T-helper 17 cell (primary cell): ENCODE measurements at regions not wholly inside any gene's neighbourhood (a gene's known extent, or its start where the extent isn't known, plus 50 kb on each side); places are given as distances from the start of the nearest gene placed in this dataset.
"Not testable (repeated sequence)": the region's sequence is repeated elsewhere in the genome, so short reads cannot be mapped to it uniquely, and the experiment has no call there.

Experiments
- ATAC-seq: fragments of 150-1000 bp; cut with Tn5 transposase; 2 replicates; pipeline ENCODE4 v1.10.0; 2021; ENCODE audit warnings: mild to moderate bottlenecking, moderate library complexity
- DNase-seq, 3 donors: peaks; one replicate each; pipeline versions ENCODE4 v3.0.0 to v3.0.0-alpha.2; 2020 to 2021
- H3K9me3 ChIP-seq: one replicate; pipeline ENCODE4 v1.7.0; 2013; ENCODE audit warnings: low read length, mild to moderate bottlenecking; ENCODE audit not compliant: control insufficient read depth, poor library complexity, severe bottlenecking
- H3K27ac Mint-ChIP-seq: one replicate; pipeline ENCODE4 v1.8.0; 2022; ENCODE audit warnings: mild to moderate bottlenecking, moderate library complexity, mixed read lengths
- H3K27me3 Mint-ChIP-seq: one replicate; pipeline ENCODE4 v1.8.0; 2022; ENCODE audit warnings: mixed read lengths
- H3K36me3 Mint-ChIP-seq: one replicate; pipeline ENCODE4 v1.8.0; 2022; ENCODE audit warnings: low read depth, mixed read lengths
- H3K4me1 Mint-ChIP-seq: one replicate; pipeline ENCODE4 v1.8.0; 2022; ENCODE audit warnings: mild to moderate bottlenecking, mixed read lengths
- H3K4me3 Mint-ChIP-seq: one replicate; pipeline ENCODE4 v1.8.0; 2022; ENCODE audit warnings: mild to moderate bottlenecking, moderate library complexity, mixed read lengths

DNA sequence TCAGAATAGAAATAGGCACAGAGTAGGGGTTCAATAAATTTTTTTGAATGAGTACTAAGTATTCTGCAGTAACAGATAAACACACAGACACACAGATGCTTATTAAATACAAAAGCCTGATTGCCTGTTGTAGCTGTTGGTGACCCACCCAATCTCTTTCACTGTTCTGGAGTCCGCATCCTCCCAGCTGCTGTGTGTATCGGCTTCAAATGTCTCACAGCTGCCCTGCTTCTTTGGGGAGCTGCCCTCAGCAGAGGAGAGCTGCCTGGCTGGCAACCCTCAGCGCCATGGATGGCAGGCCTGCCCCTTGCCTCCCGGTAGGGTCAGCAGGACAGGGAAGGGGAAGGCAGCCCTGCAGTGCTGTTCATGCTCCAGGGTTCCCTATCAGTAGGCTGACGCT is 50.5 kb upstream of the PRNP start:
- H3K4me1 Mint-ChIP-seq = peaks cover 6% of the 10 kb centered on the region
- H3K27me3 Mint-ChIP-seq = peaks cover 8% of the 10 kb centered on the region
- no peaks in the 10 kb centered on the region for H3K36me3 Mint-ChIP-seq
- H3K27ac Mint-ChIP-seq = no peak overlapping the region
- ATAC-seq (no peak), DNase-seq (no peak)
- H3K4me3 Mint-ChIP-seq = no peak overlapping the region
- H3K9me3 ChIP-seq = no peaks in the 10 kb centered on the region

DNA sequence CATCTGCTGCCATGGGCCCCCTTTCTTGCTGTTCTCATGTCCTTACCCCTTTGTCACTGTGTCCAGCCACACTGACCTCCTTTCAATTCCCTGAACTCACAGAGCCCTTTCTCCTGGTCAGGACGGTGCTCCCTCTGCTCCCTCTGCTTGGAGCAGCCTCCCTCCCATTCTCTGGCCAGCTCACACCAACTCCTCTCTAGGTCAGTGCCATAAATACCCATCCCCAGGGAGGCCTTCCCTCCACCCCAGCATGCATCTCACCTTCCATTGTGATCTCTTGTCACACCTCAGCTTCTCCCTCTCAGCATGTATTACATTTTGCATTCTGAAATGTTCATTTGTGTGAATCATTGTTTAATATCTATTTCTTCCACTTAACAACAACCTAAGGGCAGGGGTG is 50.9 kb upstream of the PRNP start:
- Mint-ChIP-seq H3K36me3 (no peaks in the 10 kb centered on the region), H3K27ac (no peak overlapping the region), H3K4me3 (no peak overlapping the region), H3K27me3 (peaks cover 8% of the 10 kb centered on the region), H3K4me1 (peaks cover 6% of the 10 kb centered on the region)
- no peaks in the 10 kb centered on the region for H3K9me3 ChIP-seq
- ATAC-seq (no peak), DNase-seq (no peak)

DNA sequence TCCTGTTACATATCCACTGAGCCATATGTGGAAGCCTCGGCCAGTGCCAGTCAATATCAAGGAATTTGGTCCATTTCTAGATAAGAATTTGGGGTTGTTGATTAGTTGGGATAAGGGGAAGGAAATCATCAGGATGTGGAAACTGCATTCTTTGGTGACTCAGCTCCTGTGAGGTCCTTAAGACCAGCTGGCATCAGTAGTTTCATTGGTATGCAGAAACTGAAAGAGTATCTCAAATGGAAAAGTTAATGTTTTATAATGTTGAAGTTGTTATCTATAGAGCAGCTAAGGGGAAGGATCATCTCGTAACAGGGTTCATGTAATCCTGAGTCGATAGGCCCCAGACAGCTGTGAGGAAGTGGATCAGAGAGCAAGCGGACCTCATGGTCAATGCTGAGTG is 52.5 kb upstream of the PRNP start:
- no peak for ATAC-seq
- H3K27me3 Mint-ChIP-seq = peaks cover 8% of the 10 kb centered on the region
- no peaks in the 10 kb centered on the region for H3K36me3 Mint-ChIP-seq

DNA sequence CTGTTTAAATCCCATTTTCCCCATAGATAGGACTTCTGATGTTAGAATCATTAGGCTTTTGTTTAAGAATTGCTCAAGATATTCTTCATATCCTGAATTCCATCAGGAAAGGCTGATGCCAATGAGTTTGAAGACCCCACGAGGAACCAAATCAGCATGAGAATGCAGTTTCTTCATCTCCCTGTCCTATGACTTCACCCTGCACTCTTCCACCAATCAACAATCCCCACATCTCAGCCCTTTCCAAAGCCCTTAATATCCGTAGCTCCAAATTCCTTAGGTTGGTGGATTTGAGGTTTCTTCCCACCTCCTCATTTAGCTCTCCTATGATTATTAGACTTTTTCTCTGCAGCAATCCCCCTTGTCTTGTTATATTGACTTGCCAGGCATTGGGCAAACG is 52.9 kb upstream of the PRNP start:
- H3K4me3 Mint-ChIP-seq = no peak overlapping the region
- DNase-seq = no peak
- H3K36me3 Mint-ChIP-seq = no peaks in the 10 kb centered on the region
- no peaks in the 10 kb centered on the region for H3K9me3 ChIP-seq
- peaks cover 8% of the 10 kb centered on the region for H3K27me3 Mint-ChIP-seq
- H3K4me1 Mint-ChIP-seq = peaks cover 3% of the 10 kb centered on the region
- no peak overlapping the region for H3K27ac Mint-ChIP-seq
- no peak for ATAC-seq

More for the DNA sequence above, 52.5 kb upstream of the PRNP start:
- Mint-ChIP-seq H3K4me3 (no peak overlapping the region), H3K4me1 (peaks cover 3% of the 10 kb centered on the region), H3K27ac (no peak overlapping the region)
- no peak for DNase-seq
- no peaks in the 10 kb centered on the region for H3K9me3 ChIP-seq

DNA sequence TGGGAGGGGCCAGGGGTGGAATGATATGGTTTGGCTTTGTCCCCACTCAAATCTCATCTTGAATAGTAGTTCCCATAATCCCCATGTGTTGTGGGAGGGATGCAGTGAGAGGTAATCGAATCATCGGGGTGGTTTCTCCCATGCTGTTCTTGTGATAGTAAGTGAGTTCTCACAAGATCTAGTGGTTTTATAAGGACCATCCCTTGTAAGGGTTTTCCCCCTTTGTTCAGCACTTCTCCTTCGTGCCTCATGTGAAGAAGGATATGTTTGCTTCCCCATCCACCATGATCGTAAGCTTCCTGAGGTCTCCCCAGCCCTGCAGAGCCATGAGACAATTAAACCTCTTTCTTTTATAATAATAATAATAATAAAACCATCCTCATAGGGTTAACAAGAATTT is 53.4 kb upstream of the PRNP start:
- no peaks in the 10 kb centered on the region for H3K36me3 Mint-ChIP-seq
- H3K27me3 Mint-ChIP-seq = peaks cover 7% of the 10 kb centered on the region
- ATAC-seq (no peak), DNase-seq (no peak)
- no peak overlapping the region for H3K27ac Mint-ChIP-seq
- peaks cover 3% of the 10 kb centered on the region for H3K4me1 Mint-ChIP-seq
- no peak overlapping the region for H3K4me3 Mint-ChIP-seq
- no peaks in the 10 kb centered on the region for H3K9me3 ChIP-seq

DNA sequence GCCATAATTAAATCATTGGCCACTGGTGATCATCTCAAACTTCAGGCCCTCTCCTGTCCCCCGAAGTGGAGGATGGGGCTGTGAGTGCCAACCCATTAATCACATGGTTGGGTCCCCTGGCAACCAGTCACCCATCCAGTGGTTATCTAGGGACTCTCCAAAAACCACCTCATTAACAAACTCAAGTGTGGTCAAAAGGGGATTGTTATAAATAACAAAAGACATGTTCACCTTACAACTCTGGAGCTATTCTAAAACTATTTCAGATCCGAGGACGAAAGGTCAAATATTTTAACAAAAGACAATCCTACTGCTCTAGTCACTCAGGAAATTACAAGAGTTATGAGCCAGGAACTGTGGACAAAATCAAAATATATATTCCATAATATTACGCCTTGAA is 60.0 kb upstream of the PRNP start:
- ATAC-seq (no peak), DNase-seq (no peak)
- peaks cover 2% of the 10 kb centered on the region for H3K4me1 Mint-ChIP-seq
- H3K4me3 Mint-ChIP-seq = no peak overlapping the region
- no peaks in the 10 kb centered on the region for H3K9me3 ChIP-seq
- H3K27ac Mint-ChIP-seq = no peak overlapping the region
- H3K36me3 Mint-ChIP-seq = peaks cover 3% of the 10 kb centered on the region
- no peaks in the 10 kb centered on the region for H3K27me3 Mint-ChIP-seq

DNA sequence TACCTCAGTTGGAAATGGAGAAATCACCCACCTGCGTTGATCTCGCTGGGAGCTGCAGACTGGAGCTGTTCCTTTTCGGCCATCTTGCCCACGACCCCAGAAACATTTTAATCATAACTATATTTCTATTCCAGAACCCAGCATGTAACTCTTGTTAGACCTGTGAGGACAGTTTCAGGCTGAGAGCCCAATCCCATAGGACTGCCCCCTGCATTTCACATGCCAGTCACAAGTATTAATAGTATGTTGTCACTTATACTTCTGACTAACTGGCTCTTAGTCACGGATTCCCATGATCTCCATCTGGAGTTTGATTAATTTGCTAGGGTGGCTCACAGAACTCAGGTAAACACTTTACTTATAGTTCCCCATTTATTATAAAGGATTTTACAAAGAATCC is 60.6 kb upstream of the PRNP start:
- ATAC-seq (no peak), DNase-seq (no peak)
- H3K4me3 Mint-ChIP-seq = no peak overlapping the region
- H3K36me3 Mint-ChIP-seq = peaks cover 3% of the 10 kb centered on the region
- H3K27me3 Mint-ChIP-seq = no peaks in the 10 kb centered on the region
- H3K27ac Mint-ChIP-seq = no peak overlapping the region
- peaks cover 2% of the 10 kb centered on the region for H3K4me1 Mint-ChIP-seq
- no peaks in the 10 kb centered on the region for H3K9me3 ChIP-seq

DNA sequence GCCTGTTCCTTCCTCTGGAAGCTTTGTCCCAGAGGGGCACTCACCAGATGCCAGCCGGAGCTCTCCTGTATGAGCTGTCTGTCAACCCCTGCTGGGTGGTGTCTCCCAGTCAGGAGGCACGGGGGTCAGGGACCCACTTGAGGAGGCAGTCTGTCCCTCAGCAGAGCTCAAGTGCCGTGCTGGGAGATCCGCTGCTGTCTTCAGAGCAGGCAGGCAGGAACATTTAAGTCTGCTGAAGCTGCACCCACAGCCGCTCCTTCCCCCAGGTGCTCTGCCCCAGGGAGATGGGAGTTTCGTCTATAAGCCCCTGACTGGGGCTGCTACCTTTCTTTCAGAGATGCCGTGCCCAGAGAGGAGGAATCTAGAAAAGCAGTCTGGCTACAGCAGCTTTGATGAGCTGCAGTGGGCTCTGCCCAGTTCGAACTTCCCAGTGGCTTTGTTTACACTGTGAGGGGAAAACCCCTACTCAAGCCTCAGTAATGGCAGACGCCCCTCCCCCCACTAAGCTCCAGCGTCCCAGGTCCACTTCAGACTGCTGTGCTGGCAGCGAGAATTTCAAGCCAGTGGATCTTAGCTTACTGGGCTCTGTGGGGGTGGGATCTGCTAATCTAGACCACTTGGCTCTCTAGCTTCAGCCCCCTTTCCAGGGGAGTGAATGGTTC is 61.5 kb upstream of the PRNP start:
- DNase-seq, H3K4me3 Mint-ChIP-seq, H3K9me3 ChIP-seq, H3K4me1 Mint-ChIP-seq, H3K27ac Mint-ChIP-seq, H3K36me3 Mint-ChIP-seq, ATAC-seq, H3K27me3 Mint-ChIP-seq: not testable (repeated sequence)

DNA sequence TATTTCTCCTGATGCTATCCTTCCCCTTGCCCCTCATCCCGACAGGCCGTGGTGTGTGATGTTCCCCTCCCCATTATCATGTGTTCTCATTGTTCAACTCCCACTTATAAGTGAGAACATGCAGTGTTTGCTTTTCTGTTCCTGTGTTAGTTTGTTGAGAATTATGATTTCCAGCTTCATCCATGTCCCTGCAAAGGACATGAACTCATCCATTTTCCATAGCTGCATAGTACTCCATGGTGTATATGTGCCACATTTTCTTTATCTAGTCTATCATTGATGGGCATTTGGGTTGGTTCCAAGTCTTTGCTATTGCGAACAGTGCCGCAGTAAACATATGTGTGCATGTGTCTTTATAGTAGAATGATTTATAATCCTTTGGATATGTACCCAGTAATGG is 67.1 kb upstream of the PRNP start:
- not testable (repeated sequence) for H3K36me3 Mint-ChIP-seq, H3K27me3 Mint-ChIP-seq, ATAC-seq, H3K27ac Mint-ChIP-seq, H3K4me3 Mint-ChIP-seq, H3K4me1 Mint-ChIP-seq, DNase-seq, H3K9me3 ChIP-seq

DNA sequence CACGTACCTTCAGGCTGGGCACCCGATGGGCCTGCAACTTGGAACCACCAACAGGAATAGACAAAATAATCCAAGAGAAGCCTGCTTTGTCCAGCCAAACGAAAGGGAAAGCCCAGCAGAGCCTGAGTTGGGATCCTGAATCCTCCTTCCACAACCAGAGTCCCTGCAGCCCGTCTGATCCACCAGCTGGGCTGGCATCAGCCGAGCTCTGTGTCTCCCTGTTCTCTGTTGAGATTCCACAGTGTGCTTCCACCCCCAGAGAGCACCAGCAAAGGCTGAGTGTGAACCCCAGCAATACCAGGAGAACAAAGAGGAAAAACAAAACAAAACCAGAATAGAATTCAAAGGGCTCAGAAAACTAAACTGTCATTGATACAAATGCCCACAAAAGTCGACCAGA is 68.8 kb upstream of the PRNP start:
- DNase-seq (no peak), ATAC-seq (no peak)
- no peaks in the 10 kb centered on the region for H3K9me3 ChIP-seq
- no peak overlapping the region for H3K4me3 Mint-ChIP-seq
- H3K27me3 Mint-ChIP-seq = peaks cover 2% of the 10 kb centered on the region
- H3K27ac Mint-ChIP-seq = no peak overlapping the region
- no peaks in the 10 kb centered on the region for H3K36me3 Mint-ChIP-seq
- peaks cover 7% of the 10 kb centered on the region for H3K4me1 Mint-ChIP-seq

DNA sequence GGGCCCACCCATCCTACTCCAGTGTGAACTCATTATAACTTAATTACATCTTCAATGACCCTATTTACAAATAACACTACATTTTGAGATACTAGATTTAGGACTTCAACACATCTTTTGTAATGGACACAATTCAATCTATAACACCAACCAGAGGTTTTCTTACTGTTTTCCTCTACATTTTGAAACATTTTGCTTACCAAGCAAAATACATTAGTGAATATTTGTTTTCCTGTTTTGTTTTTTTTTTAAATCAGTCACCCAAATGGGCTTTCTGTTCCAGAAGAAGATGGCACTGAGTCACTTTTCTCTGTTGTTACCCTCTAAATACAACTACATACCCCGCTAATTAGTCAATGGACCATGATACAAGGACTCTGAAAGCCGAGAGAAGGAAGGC is 69.2 kb upstream of the PRNP start:
- H3K4me1 Mint-ChIP-seq = peaks cover 8% of the 10 kb centered on the region
- no peak overlapping the region for H3K27ac Mint-ChIP-seq
- no peak overlapping the region for H3K4me3 Mint-ChIP-seq
- no peaks in the 10 kb centered on the region for H3K9me3 ChIP-seq
- no peaks in the 10 kb centered on the region for H3K36me3 Mint-ChIP-seq
- H3K27me3 Mint-ChIP-seq = peaks cover 5% of the 10 kb centered on the region
- ATAC-seq = no peak
- no peak for DNase-seq

DNA sequence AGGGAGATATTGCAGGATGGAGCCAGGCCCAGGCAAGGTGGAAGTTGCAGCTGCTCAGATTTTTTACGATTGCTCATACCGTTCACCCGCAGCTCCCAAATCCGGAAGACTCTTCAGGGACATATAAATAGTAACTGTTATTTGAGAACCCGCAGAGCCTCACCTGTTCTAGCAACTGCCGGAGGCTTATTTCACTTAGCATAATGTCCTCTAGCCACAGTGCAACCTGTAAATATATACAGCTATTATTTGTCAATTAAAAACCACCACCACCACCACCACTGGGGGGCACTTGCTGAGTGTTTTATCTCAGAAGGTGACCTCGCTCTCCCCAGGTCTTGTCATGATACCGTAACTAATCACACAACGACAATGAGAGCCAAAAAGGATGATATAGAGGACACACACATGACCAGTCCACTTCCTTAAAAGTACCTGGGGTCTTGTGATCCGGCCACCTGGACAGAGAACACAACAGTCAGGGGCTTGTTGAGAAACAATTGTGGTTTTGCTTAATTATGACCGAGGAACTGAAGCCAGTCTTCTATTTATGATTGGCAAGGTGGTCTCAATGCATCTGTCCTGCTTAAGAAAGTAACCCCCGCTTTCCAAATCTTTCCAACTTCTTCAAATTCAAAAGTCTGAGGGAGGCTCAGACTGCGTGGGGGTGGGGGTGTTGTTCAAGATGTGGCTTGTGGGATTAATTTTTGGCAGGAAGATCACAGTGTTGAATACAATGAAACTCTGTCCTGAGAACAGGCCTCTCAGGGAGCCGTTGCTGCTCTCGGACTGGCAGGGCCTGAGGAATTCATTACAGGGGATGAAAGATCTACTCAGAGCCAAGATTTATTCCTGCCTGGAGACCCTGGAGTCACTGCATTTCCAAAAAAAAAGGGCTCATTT is 72.3 kb upstream of the PRNP start:
- Mint-ChIP-seq H3K36me3 (no peaks in the 10 kb centered on the region), H3K4me3 (peak overlapping the region; percentile 33), H3K27me3 (peaks cover 5% of the 10 kb centered on the region), H3K27ac (peak overlapping the region; percentile 6), H3K4me1 (peaks cover 12% of the 10 kb centered on the region)
- ATAC-seq (peak; percentile 92), DNase-seq (peak; percentile 49 to 60 (median 51))
- no peaks in the 10 kb centered on the region for H3K9me3 ChIP-seq

DNA sequence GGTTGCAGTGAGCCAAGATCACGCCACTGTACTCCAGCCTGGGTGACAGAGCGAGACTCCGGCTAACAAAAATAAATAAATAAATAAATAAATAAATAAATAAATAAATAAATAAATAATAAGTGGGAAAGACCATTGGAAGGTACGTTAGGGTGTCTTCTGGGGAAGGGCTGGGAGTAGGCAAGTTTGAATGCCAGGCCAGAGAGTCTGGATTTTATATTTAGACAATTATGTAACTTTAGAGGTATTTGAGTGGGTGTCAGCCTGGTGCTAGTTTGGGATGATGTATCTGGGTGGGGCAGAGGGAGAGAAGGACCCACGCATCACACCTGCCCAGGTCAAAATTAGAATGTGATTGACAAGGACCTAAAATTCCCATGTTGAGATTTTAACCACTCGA is 73.1 kb upstream of the PRNP start:
- Mint-ChIP-seq H3K4me1 (peaks cover 12% of the 10 kb centered on the region), H3K27me3 (peaks cover 5% of the 10 kb centered on the region), H3K27ac (peak overlapping the region; percentile 6), H3K36me3 (no peaks in the 10 kb centered on the region), H3K4me3 (no peak overlapping the region)
- no peak for ATAC-seq
- H3K9me3 ChIP-seq = no peaks in the 10 kb centered on the region
- no peak for DNase-seq

DNA sequence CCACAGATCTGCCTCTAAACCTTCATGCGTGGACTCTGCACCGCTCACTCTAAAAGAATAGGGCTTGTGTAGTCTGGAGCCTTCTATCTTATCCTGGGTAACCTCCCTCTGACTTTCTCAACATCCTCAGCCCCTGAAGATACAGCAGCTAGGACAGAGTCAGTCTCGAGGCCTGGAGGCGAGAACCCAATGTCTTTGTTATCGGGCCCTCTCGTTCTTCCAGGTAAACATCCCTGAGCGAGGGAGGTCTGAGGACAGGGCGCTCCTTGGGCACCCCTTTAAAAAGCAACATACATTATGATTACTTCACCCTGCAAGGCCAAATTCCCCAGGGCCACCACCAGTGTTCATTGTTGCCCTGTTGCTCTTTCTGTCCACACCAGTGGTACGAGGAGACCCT is 75.4 kb upstream of the PRNP start:
- no peaks in the 10 kb centered on the region for H3K9me3 ChIP-seq
- no peak overlapping the region for H3K4me3 Mint-ChIP-seq
- peaks cover 14% of the 10 kb centered on the region for H3K4me1 Mint-ChIP-seq
- ATAC-seq (no peak), DNase-seq (no peak)
- H3K27ac Mint-ChIP-seq = no peak overlapping the region
- H3K27me3 Mint-ChIP-seq = peaks cover 17% of the 10 kb centered on the region
- peaks cover 2% of the 10 kb centered on the region for H3K36me3 Mint-ChIP-seq
